CD8-positive, alpha-beta memory T cell (primary cell): ENCODE measurements at regions not wholly inside any gene's neighbourhood (a gene's known extent, or its start where the extent isn't known, plus 50 kb on each side); places are given as distances from the start of the nearest gene placed in this dataset.
A peak's percentile ranks its signal among the peaks of the same experiment; 100 is the strongest.

Source experiments
- CTCF ChIA-PET: fragments of 350-600 bp; sonication (Branson Sonifier 250); formaldehyde crosslinking; loops from one replicate; lab custom pipeline; 2021; ENCODE audit warnings: antibody characterized with exemption; lab: Charles Lee
- POLR2A ChIA-PET: fragments of 350-600 bp; sonication (Branson Sonifier 250); formaldehyde crosslinking; loops from one replicate; lab custom pipeline; 2021; ENCODE audit warnings: antibody characterized with exemption; lab: Charles Lee
- DNase-seq, 5 donors: peaks; one replicate each; pipeline versions ENCODE4 v3.0.0 to v3.0.0-alpha.2; 2020 to 2022; ENCODE audit warnings: mixed read lengths in 1 of 5
- H3K27ac ChIP-seq: one replicate; pipeline ENCODE4 v1.7.0; 2013; ENCODE audit warnings: low read depth, mild to moderate bottlenecking, low read length, moderate library complexity
- H3K27me3 ChIP-seq: 2 replicates; pipeline ENCODE4 v1.7.0; 2013; ENCODE audit warnings: low read length, mild to moderate bottlenecking; ENCODE audit not compliant: insufficient read depth, poor library complexity, severe bottlenecking
- H3K36me3 ChIP-seq: 2 replicates; pipeline ENCODE4 v1.7.0; 2013; ENCODE audit warnings: mild to moderate bottlenecking, low read length, moderate library complexity; ENCODE audit not compliant: insufficient read depth
- H3K4me1 ChIP-seq: 2 replicates; pipeline ENCODE4 v1.7.0; 2013; ENCODE audit warnings: mild to moderate bottlenecking, low read length, moderate library complexity; ENCODE audit not compliant: insufficient read depth
- H3K4me3 ChIP-seq: 2 replicates; pipeline ENCODE4 v1.7.0; 2013; ENCODE audit warnings: mild to moderate bottlenecking, low read length
- H3K9me3 ChIP-seq: 2 replicates; pipeline ENCODE4 v1.7.0; 2013; ENCODE audit warnings: mild to moderate bottlenecking, low read length
- H3K27ac Mint-ChIP-seq, 8 donors: one replicate each; pipeline ENCODE4 v1.8.0; 2020 to 2021; ENCODE audit warnings: mixed read lengths in 8 of 8, mild to moderate bottlenecking in 6 of 8, inconsistent platforms in 3 of 8, moderate library complexity in 3 of 8
- H3K27me3 Mint-ChIP-seq, 2 donors: one replicate each; pipeline ENCODE4 v1.8.0; 2020 to 2021; ENCODE audit warnings: mixed read lengths in 2 of 2, mild to moderate bottlenecking in 1 of 2, moderate library complexity in 1 of 2
- H3K36me3 Mint-ChIP-seq, 3 donors: one replicate each; pipeline ENCODE4 v1.8.0; 2020 to 2021; ENCODE audit warnings: mixed read lengths in 3 of 3, inconsistent platforms in 1 of 3, mild to moderate bottlenecking in 1 of 3
- H3K4me1 Mint-ChIP-seq, 3 donors: one replicate each; pipeline ENCODE4 v1.8.0; 2020 to 2021; ENCODE audit warnings: mixed read lengths in 3 of 3, inconsistent platforms in 1 of 3, mild to moderate bottlenecking in 1 of 3
- H3K4me3 Mint-ChIP-seq, 7 donors: one replicate each; pipeline ENCODE4 v1.8.0; 2020 to 2021; ENCODE audit warnings: mixed read lengths in 7 of 7, mild to moderate bottlenecking in 6 of 7, moderate library complexity in 4 of 7, inconsistent platforms in 2 of 7
- H3K9me3 Mint-ChIP-seq, 5 donors: one replicate each; pipeline ENCODE4 v1.8.0; 2020 to 2022; ENCODE audit warnings: mixed read lengths in 5 of 5, mild to moderate bottlenecking in 3 of 5, moderate library complexity in 2 of 5, inconsistent platforms in 1 of 5

GRCh38 chr11:112548641-112549040 is 288.0 kb upstream of the PLET1 start:
- CTCF ChIA-PET, result no interaction called here
- Mint-ChIP-seq H3K27ac (no peak overlapping the region), H3K4me3 (no peak overlapping the region), H3K4me1 (no peaks in the 10 kb centered on the region), H3K27me3 (peaks cover 5 to 11% of the 10 kb centered on the region in 2 donors), H3K36me3 (no peaks in the 10 kb centered on the region), H3K9me3 (no peaks in the 10 kb centered on the region)
- H3K36me3 ChIP-seq, result no peaks in the 10 kb centered on the region
- H3K4me1 ChIP-seq, result no peaks in the 10 kb centered on the region
- no peaks in the 10 kb centered on the region for H3K27me3 ChIP-seq
- no peak overlapping the region for H3K27ac ChIP-seq
- no peak for DNase-seq
- no peak overlapping the region for H3K4me3 ChIP-seq
- no peaks in the 10 kb centered on the region for H3K9me3 ChIP-seq
- POLR2A ChIA-PET, result no interaction called here

DNA sequence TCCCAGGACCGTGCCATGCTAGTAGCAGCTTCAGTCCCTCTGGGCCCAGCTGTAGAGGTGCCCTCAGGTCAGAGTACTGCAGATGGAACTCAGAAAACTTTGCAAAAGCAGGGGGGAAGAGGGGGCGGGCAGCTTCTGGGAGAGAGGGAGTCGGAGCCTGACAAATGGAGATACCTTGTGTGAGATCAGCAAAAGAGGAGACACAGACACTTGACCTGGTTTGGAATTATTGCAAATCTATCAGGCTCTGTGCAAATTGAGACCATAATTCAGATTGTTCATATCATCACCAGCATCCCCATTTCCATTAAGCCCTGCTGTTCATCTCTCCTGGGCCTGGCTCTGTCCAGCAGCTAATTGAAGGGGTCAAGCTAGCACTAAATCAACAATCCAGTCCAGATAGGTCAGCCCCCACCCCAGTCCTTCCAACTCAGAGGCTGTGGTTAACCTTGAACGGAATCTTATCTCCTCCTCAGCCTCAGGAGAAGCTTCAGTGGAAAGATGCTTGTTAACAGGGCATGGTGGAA is 292.6 kb upstream of the PLET1 start:
- Histone ChIP-seq H3K4me3 (no peak overlapping the region), H3K36me3 (no peaks in the 10 kb centered on the region), H3K4me1 (no peaks in the 10 kb centered on the region), H3K27me3 (no peaks in the 10 kb centered on the region), H3K9me3 (no peaks in the 10 kb centered on the region), H3K27ac (no peak overlapping the region)
- CTCF ChIA-PET, result interaction anchor here (0.8 to 1.3 kb wide), 2 partner anchors 11 to 13 kb away, joined by 3 to 4 read pairs; no protein-coding TSS in a partner anchor
- no peaks in the 10 kb centered on the region for H3K4me1 Mint-ChIP-seq
- H3K36me3 Mint-ChIP-seq, result no peaks in the 10 kb centered on the region
- no peak overlapping the region for H3K27ac Mint-ChIP-seq
- H3K27me3 Mint-ChIP-seq, result peaks cover 2 to 14% of the 10 kb centered on the region in 2 donors
- no peaks in the 10 kb centered on the region for H3K9me3 Mint-ChIP-seq
- no peak overlapping the region for H3K4me3 Mint-ChIP-seq
- POLR2A ChIA-PET, result no interaction called here
- no peak for DNase-seq

- Histone ChIP-seq H3K9me3 (no peaks in the 10 kb centered on the region), H3K36me3 (no peaks in the 10 kb centered on the region), H3K4me1 (no peaks in the 10 kb centered on the region), H3K4me3 (no peak overlapping the region), H3K27me3 (no peaks in the 10 kb centered on the region), H3K27ac (no peak overlapping the region)
- no peak for DNase-seq
- Mint-ChIP-seq H3K27ac (peak overlapping the region in 1 of 8 donors; percentile 29), H3K36me3 (no peaks in the 10 kb centered on the region), H3K4me3 (no peak overlapping the region), H3K27me3 (peaks cover 2 to 14% of the 10 kb centered on the region in 2 donors), H3K4me1 (no peaks in the 10 kb centered on the region), H3K9me3 (no peaks in the 10 kb centered on the region)
- CTCF ChIA-PET, result interaction anchor here (1.1 to 1.8 kb wide), 3 partner anchors 267 to 331 kb away, joined by 3 to 16 read pairs (median 5); no protein-coding TSS in a partner anchor
- POLR2A ChIA-PET, result no interaction called here
Measured at GRCh38 chr11:112554586-112554985, 293.9 kb upstream of the PLET1 start.

DNA sequence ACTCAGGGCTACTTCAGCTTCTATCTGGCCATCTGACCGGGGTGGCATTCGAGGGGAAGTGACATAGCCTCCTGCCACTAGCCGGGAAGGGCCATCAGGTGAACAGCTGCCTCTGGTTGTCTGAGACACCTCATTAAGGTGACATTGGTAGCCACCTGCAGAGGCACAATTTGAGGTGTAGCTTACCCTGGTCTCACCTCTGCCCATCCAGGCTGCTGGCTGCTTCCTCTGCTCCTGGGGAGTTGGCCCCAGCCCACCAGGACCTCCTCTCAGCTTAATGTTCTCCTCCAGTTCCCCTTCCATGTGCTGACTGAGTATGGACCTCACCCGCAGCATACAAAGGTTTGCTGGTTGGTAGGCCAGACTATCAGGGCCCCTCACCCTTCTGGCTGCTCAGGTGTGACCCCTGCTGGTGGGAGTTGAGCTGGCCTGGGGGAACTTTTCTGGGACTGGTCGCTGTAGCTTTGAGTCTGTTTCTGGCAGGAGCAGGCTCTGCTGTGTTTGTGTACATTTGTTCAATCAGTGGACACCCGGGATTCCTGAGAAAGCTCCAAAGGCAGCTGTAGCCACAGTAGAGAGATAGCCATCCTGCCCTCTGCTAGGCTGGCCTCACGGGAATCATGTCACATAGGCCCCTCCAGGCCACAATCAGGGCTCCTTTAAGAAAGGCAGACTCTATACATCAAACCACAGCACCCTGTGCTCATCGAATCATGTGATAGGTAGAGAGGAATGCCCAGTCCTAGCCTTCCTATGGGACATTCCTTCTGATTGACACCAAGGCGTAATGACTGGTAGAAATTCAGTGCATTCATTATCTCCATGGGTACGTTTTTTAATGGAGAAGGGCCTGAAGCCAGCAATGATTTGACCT is 295.1 kb upstream of the PLET1 start:
- H3K9me3 ChIP-seq, result no peaks in the 10 kb centered on the region
- POLR2A ChIA-PET, result no interaction called here
- H3K36me3 Mint-ChIP-seq, result no peaks in the 10 kb centered on the region

DNA sequence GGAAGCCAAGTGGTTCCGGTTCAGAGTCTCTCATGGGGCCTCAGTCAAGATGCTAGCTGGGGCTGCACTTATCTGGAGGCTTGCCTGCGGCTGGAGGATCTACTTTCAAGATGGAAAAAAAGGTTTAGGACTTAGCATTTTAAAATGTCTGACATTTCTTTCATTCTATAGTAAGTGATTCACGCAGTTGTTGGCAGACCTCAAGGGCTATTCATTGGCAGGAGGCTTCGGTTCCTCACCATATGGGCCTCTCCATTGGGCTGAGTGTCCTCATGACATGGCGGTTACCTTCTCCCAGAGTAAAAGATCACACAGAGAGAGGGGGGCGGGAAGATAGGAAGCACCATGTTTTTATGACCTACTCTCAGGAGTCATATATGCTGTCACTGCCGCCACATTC is 298.0 kb upstream of the PLET1 start:
- POLR2A ChIA-PET, result no interaction called here
- H3K4me1 Mint-ChIP-seq, result no peaks in the 10 kb centered on the region
- no peaks in the 10 kb centered on the region for H3K27me3 ChIP-seq
- H3K36me3 ChIP-seq, result no peaks in the 10 kb centered on the region
- H3K4me3 ChIP-seq, result no peak overlapping the region
- H3K36me3 Mint-ChIP-seq, result no peaks in the 10 kb centered on the region
- H3K27ac ChIP-seq, result no peak overlapping the region
- H3K9me3 ChIP-seq, result no peaks in the 10 kb centered on the region
- no peak for DNase-seq
- peaks cover 2 to 11% of the 10 kb centered on the region in 2 donors for H3K27me3 Mint-ChIP-seq
- H3K4me1 ChIP-seq, result no peaks in the 10 kb centered on the region
- CTCF ChIA-PET, result no interaction called here
- H3K27ac Mint-ChIP-seq, result no peak overlapping the region
- H3K4me3 Mint-ChIP-seq, result no peak overlapping the region
- no peaks in the 10 kb centered on the region for H3K9me3 Mint-ChIP-seq

More for the DNA sequence above, 295.1 kb upstream of the PLET1 start:
- peak; percentile 24 to 59 (median 46) for DNase-seq
- H3K4me1 Mint-ChIP-seq, result no peaks in the 10 kb centered on the region
- peaks cover 2 to 14% of the 10 kb centered on the region in 2 donors for H3K27me3 Mint-ChIP-seq
- H3K36me3 ChIP-seq, result no peaks in the 10 kb centered on the region
- H3K27me3 ChIP-seq, result no peaks in the 10 kb centered on the region
- peak overlapping the region in 2 of 7 donors; percentile 41 to 80 for H3K4me3 Mint-ChIP-seq
- no peak overlapping the region for H3K4me3 ChIP-seq
- no peak overlapping the region for H3K27ac ChIP-seq
- no peaks in the 10 kb centered on the region for H3K9me3 Mint-ChIP-seq
- H3K4me1 ChIP-seq, result no peaks in the 10 kb centered on the region
- CTCF ChIA-PET, result interaction anchor here (0.7 to 2.0 kb wide), 10 partner anchors 15 to 343 kb away, joined by 3 to 16 read pairs (median 3); no protein-coding TSS in a partner anchor
- H3K27ac Mint-ChIP-seq, result peak overlapping the region in 1 of 8 donors; percentile 87

DNA sequence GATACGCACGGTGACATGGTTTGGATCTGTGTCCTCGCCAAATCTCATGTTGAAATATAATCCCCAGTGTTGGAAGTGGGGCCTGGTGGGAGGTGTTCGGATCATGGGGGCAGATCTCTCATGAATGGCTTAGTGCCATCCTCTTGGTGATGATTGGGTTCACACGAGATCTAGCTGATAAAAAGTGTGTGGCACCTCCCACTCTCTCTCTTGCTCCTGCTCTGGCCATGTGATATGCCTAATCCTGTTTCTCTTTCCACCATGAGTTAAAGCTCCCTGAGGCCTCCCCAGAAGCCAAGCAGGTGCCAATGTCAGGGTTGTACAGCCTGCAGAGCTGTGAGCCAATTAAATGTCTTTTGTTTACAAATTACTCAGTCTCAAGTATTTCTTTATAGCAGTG is 303.1 kb upstream of the PLET1 start:
- H3K4me3 ChIP-seq, result no peak overlapping the region
- no peaks in the 10 kb centered on the region for H3K4me1 ChIP-seq
- H3K9me3 Mint-ChIP-seq, result no peaks in the 10 kb centered on the region
- no peaks in the 10 kb centered on the region for H3K27me3 ChIP-seq
- H3K9me3 ChIP-seq, result no peaks in the 10 kb centered on the region
- H3K27me3 Mint-ChIP-seq, result peaks cover 6 to 24% of the 10 kb centered on the region in 2 donors
- no peak for DNase-seq
- no peaks in the 10 kb centered on the region for H3K36me3 ChIP-seq
- no peak overlapping the region for H3K4me3 Mint-ChIP-seq
- no peak overlapping the region for H3K27ac Mint-ChIP-seq
- H3K4me1 Mint-ChIP-seq, result no peaks in the 10 kb centered on the region
- ChIA-PET CTCF (interaction anchor here (1.1 kb wide), 1 partner anchor 11 kb away, joined by 4 read pairs; no protein-coding TSS in a partner anchor), POLR2A (no interaction called here)
- H3K36me3 Mint-ChIP-seq, result no peaks in the 10 kb centered on the region
- H3K27ac ChIP-seq, result no peak overlapping the region

GRCh38 chr11:112564228-112564955 is 303.7 kb upstream of the PLET1 start:
- Mint-ChIP-seq H3K4me3 (no peak overlapping the region), H3K9me3 (no peaks in the 10 kb centered on the region), H3K4me1 (no peaks in the 10 kb centered on the region), H3K27me3 (peaks cover 6 to 25% of the 10 kb centered on the region in 2 donors), H3K36me3 (no peaks in the 10 kb centered on the region), H3K27ac (no peak overlapping the region)
- no peaks in the 10 kb centered on the region for H3K9me3 ChIP-seq
- no peaks in the 10 kb centered on the region for H3K36me3 ChIP-seq
- H3K27ac ChIP-seq, result no peak overlapping the region
- POLR2A ChIA-PET, result no interaction called here
- no peak overlapping the region for H3K4me3 ChIP-seq
- no peaks in the 10 kb centered on the region for H3K27me3 ChIP-seq
- no peaks in the 10 kb centered on the region for H3K4me1 ChIP-seq
- CTCF ChIA-PET, result interaction anchor here (1.1 kb wide), 1 partner anchor 11 kb away, joined by 4 read pairs; no protein-coding TSS in a partner anchor
- no peak for DNase-seq
